Activated naive CD4-positive, alpha-beta T cell treated with anti-CD3 and anti-CD28 coated beads, Interleukin-2, amount 50 U/mL, for 72 hours (primary cell): ENCODE measurements at regions not wholly inside any gene's neighbourhood (a gene's known extent, or its start where the extent isn't known, plus 50 kb on each side); places are given as distances from the start of the nearest gene placed in this dataset.
"Not testable (repeated sequence)": the region's sequence is repeated elsewhere in the genome, so short reads cannot be mapped to it uniquely, and the experiment has no call there.

ENCODE experiments used
- ATAC-seq, 2 donors: fragments of 150-1000 bp; cut with Tn5 transposase; 2 replicates each; pipeline ENCODE4 v1.10.0; 2021; ENCODE audit warnings: mild to moderate bottlenecking in 2 of 2, moderate library complexity in 2 of 2
- DNase-seq, 2 donors: peaks; one replicate each; pipeline ENCODE4 v3.0.0; 2021 to 2022; ENCODE audit warnings: low spot score in 2 of 2
- H3K27ac Mint-ChIP-seq, 2 donors: one replicate each; pipeline ENCODE4 v1.8.0; 2022; ENCODE audit warnings: mild to moderate bottlenecking in 2 of 2, mixed read lengths in 2 of 2
- H3K36me3 Mint-ChIP-seq, 2 donors: one replicate each; pipeline ENCODE4 v1.8.0; 2022; ENCODE audit warnings: mixed read lengths in 2 of 2
- H3K9me3 Mint-ChIP-seq, 2 donors: one replicate each; pipeline ENCODE4 v1.8.0; 2022; ENCODE audit warnings: mixed read lengths in 2 of 2

DNA sequence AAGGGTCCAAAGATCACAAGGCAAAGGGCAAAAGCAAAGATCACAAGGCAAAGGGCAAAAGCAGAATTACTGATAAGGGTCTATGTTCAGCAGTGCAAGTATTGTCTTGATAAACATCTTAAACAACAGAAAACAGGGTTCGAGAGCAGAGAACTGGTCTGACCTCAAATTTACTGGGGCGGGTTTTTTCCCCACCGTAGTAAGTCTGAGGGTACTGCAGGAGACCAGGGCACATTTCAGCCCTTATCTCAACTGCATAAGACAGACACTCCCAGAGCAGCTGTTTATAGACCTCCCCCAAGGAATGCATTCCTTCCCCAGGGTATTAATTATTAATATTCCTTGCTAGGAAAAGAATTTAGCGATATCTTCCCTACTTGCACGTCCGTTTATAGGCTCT is 61.3 kb downstream of the ZNF860 start:
- H3K27ac Mint-ChIP-seq, DNase-seq, ATAC-seq: not testable (repeated sequence)
- H3K36me3 Mint-ChIP-seq: peaks cover 12 to 13% of the 10 kb centered on the region in 2 donors
- H3K9me3 Mint-ChIP-seq: peaks cover 16 to 18% of the 10 kb centered on the region in 2 donors

DNA sequence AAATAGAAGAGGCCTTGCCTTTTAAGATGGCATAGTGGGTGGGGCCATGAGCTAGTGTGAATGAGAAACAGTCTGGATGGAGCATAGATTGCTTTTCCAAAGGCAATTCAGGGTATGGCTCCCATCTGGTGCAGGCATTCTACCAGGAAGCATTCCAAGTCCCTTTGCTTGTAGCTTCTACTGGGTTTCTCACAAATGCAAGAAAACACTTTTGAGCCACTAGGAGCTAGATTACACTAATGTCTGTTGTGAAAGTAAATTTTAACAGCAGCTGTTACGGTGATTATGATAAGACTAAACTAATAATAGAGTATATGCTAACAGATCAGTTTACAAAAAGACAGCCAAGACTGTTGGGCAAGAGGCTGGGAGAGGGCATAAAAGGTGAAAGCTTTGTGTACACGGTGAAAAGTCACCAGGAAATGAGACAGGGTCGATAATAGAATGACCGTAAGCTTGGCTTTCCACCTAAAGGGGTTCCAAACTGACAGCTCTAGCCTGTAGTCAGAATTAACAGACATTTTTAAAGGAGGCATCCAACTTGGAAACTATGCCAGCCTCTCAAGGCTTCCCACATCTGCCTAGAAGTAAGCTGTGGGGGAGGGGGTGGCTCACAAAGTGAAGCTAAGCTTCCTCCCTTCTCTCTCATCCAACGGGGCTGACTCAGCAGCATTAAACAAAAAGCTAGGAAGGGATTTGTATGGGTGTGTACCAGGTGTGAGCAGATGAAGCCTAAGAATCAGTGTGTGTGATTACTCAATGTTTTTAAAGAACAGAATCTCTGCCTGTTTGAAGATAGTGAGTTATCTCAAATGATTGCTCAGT is 61.1 kb upstream of the GPD1L start:
- ATAC-seq (no peak), DNase-seq (no peak)
- Mint-ChIP-seq H3K27ac (no peak overlapping the region), H3K36me3 (peaks cover 12 to 13% of the 10 kb centered on the region in 2 donors), H3K9me3 (peaks cover 18 to 20% of the 10 kb centered on the region in 2 donors)

DNA sequence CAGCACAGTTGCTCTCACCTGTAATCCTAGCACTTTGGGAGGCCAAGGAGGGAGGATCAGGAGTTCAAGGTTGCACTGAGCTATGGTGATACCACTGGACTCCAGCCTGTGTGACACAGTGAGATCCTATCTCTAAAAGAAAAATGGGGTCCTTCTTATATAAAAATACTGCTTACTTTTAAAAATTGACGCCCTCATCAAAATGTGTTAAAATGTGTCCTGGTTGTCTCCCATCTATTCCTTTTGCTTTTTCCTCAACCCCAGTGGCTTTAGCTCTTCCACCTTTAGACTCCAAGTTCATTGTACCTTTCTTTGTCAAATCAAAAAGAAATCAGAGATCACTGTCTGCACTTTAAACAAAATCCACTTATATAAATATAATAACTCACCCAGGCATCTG is 60.3 kb upstream of the GPD1L start:
- Mint-ChIP-seq H3K27ac (no peak overlapping the region), H3K9me3 (peaks cover 18 to 20% of the 10 kb centered on the region in 2 donors), H3K36me3 (peaks cover 12 to 13% of the 10 kb centered on the region in 2 donors)
- ATAC-seq (no peak), DNase-seq (no peak)

DNA sequence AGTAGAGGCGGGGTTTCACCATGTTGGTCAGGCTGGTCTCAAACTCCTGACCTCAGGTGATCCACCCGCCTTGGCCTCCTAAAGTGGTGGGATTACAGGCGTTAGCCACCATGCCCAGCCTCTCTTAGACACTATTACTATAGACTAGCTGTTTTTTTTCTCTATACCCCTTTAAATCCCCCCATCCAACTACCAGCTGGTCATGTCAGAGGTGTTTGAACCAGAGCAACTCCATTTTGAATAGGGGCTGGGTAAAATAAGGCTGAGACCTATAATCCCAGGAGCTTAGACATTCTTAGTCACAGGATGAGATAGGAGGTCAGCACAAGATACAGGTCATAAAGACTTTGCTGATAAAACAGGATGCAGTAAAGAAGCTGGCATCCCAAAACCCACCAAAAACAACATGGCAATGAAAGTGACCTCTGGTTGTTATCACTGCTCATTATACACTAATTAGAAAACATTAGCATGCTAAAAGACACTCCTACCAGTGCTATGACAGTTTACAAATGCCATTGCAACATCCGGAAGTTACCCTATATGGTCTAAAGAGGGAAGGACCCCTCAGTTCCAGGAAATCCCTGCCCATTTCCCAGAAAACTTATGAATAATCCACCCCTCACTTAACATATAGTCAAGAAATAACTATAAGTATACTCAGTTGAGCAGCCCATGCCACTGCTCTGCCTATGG is 57.8 kb upstream of the GPD1L start:
- Mint-ChIP-seq H3K36me3 (no peaks in the 10 kb centered on the region), H3K9me3 (peaks cover 1 to 5% of the 10 kb centered on the region in 2 donors), H3K27ac (no peak overlapping the region)
- DNase-seq: no peak
- ATAC-seq: no peak

DNA sequence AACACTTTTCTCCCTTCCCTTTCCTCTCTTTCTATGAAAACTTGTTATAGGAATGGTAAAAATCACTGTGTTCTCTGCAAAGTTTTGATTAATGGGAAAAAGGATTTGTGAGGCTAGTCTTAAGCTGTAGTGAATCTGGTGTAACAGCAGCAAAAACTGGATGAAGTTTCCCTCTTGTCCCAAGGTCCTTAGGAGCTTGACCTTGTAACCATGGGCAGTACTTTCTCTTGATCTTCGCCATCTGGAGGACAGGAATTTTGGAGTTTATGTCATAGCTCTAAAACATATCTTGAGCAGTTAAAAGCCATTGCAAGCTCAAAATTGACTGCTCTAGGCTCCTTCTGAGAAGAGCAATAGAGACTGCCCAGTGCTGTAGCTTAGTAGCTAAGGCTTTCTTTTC is 56.5 kb upstream of the GPD1L start:
- peaks cover 0 to 5% of the 10 kb centered on the region in 2 donors for H3K9me3 Mint-ChIP-seq
- DNase-seq (no peak), ATAC-seq (peak in 1 of 2 donors; percentile 5)
- H3K27ac Mint-ChIP-seq: no peak overlapping the region
- H3K36me3 Mint-ChIP-seq: no peaks in the 10 kb centered on the region

DNA sequence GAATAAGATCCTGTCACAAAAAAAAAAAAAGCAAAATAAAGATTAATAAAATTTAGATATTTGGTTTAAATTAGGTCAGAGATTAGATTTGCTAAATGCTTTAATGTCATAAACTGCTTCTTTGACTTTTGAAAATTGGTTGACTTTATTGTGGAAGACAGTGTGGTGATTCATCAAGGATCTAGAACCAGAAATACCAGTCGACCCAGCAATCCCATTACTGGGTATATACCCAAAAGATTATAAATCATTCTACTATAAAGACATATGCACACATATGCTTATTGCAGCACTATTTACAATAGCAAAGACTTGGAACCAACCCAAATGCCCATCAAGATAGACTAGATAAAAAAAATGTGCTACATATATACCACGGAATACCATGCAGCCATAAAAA is 54.2 kb upstream of the GPD1L start:
- not testable (repeated sequence) for H3K9me3 Mint-ChIP-seq, H3K27ac Mint-ChIP-seq, ATAC-seq, DNase-seq, H3K36me3 Mint-ChIP-seq

DNA sequence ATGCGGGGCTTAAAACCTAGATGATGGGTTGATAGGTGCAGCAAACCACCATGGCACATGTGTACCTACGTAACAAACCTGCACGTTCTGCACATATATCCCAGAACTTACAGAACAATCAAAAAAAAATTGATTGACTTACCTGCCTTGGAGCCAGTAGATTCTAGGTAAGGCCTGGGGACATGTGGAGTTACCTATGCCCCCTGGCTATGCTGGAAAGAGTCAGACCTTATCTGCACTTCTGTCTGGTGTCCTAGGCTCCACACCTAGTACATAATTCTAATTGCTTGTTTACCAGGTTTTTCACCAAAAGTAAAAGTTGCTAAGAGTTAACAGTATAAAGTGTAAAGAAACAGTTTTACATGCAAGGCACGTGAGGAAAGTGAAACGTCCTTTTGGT is 53.6 kb upstream of the GPD1L start:
- not testable (repeated sequence) for H3K9me3 Mint-ChIP-seq, H3K36me3 Mint-ChIP-seq, DNase-seq, H3K27ac Mint-ChIP-seq, ATAC-seq

DNA sequence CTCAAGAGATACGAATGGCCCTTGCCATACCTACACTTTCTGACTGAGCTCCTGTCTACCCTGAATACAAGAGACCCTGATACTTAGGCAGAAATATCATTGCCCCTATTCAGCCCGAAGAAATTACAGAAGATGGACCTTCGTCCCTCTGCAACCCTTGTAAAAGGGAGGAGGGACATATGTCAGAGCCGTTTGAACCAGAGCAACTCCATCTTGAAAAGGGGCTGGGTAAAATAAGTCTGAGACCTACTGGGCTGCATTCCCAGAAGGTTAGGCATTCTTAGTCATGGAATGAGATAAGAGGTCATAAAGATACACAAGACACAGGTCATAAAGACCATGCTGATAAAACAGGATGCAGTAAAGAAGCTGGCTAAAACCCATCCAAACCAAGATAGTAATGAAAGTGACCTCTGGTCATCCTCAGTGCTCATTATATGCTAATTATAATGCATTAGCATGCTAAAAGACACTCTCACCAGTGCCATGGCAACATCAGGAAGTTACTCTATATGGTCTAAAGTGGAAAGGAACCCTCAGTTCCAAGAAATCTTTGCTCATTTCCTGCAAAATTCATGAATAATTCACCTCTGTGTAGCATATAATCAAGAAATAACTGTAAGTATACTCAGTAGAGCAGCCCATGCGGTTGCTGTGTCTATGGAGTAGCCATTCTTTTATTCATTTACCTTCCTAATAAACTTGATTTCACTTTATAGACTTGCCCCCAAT is 49.7 kb upstream of the GPD1L start:
- no peaks in the 10 kb centered on the region for H3K9me3 Mint-ChIP-seq
- ATAC-seq (peak in 1 of 2 donors; percentile 52), DNase-seq (no peak)
- no peaks in the 10 kb centered on the region for H3K36me3 Mint-ChIP-seq
- no peak overlapping the region for H3K27ac Mint-ChIP-seq
